GM18909 (cell line): ENCODE measurements at regions not wholly inside any gene's neighbourhood (a gene's known extent, or its start where the extent isn't known, plus 50 kb on each side); places are given as distances from the start of the nearest gene placed in this dataset.
"Not testable (repeated sequence)": the region's sequence is repeated elsewhere in the genome, so short reads cannot be mapped to it uniquely, and the experiment has no call there.

Experiments used
- ATAC-seq: cut with Tn5 transposase; IDR thresholded peaks from one replicate; pipeline ENCODE4 v1.9.1; 2021; ENCODE audit warnings: mild to moderate bottlenecking; ENCODE audit not compliant: unreplicated experiment, poor library complexity

GRCh38 chrX:124232523-124233201 is 99.8 kb upstream of the TEX13D start:
- ATAC-seq: peak; percentile 81

- ATAC-seq: no peak
Observed at GRCh38 chrX:124234348-124234747, 98.1 kb upstream of the TEX13D start.

- no peak for ATAC-seq
Observed at GRCh38 chrX:124238268-124238667, 94.2 kb upstream of the TEX13D start.

DNA sequence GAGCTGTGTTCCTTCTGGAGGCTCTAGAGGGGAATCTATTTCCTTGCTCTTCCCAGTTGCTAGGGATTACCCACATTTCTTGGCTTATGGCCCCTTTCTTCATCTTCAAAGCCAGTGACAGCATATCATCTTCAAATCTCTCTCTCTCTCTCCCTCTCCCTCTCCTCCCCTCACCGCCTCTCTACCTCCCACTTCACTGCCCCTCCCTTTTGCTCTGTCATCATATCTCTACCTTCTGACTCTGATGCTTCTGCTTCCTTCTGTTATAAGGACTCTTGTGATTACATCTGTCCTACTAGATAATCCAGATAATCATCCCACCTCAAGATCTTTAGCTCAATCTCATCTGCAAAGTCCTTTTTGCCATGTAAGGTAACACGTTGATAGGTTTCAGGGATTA is 93.1 kb upstream of the TEX13D start:
- peak; percentile 41 for ATAC-seq

GRCh38 chrX:124239911-124240310 is 92.5 kb upstream of the TEX13D start:
- peak; percentile 95 for ATAC-seq

DNA sequence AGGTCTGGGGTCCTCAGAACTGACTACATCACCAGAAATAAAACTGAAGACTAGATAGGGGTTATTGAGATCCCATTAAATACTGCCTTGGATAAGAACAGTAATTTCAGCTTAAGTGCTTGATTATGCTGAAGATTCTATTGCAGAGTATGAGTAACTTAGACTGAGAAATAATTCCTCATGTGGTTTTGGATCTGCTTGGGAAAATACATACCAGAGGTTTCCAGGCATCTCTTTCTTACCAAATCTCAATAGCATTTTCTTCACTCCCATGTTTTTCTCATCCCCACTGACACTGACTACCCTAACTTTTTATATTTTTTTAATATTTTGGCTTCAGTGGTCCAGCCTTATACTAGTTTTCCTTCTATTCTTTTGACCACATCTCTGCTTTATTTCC is 92.0 kb upstream of the TEX13D start:
- peak; percentile 11 for ATAC-seq

- no peak for ATAC-seq
Observed at GRCh38 chrX:124242131-124242530, 90.3 kb upstream of the TEX13D start.

- peak; percentile 69 for ATAC-seq
Observed at GRCh38 chrX:124249345-124249744, 83.1 kb upstream of the TEX13D start.

GRCh38 chrX:124250835-124251437 is 81.5 kb upstream of the TEX13D start:
- ATAC-seq: no peak

GRCh38 chrX:124254611-124255010 is 77.8 kb upstream of the TEX13D start:
- no peak for ATAC-seq

DNA sequence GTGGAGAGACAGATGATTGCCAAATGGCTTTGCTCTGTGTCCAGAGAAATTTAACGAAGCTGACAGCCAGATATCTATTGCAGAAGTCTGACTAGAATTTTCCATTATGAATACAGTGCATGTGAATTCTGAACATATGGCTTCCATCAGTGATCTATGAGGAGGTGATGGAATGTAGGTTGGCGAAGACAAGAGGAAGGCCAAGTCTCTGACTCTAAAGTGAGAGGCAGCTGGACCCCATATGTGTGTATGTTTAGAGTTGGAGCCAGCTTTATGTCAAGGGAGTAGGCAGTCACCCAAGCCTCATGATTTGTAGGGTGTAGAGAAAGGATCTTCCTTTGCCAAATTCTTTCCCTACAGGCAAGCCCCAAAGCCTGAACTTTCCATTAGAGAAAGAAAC is 76.2 kb upstream of the TEX13D start:
- no peak for ATAC-seq

DNA sequence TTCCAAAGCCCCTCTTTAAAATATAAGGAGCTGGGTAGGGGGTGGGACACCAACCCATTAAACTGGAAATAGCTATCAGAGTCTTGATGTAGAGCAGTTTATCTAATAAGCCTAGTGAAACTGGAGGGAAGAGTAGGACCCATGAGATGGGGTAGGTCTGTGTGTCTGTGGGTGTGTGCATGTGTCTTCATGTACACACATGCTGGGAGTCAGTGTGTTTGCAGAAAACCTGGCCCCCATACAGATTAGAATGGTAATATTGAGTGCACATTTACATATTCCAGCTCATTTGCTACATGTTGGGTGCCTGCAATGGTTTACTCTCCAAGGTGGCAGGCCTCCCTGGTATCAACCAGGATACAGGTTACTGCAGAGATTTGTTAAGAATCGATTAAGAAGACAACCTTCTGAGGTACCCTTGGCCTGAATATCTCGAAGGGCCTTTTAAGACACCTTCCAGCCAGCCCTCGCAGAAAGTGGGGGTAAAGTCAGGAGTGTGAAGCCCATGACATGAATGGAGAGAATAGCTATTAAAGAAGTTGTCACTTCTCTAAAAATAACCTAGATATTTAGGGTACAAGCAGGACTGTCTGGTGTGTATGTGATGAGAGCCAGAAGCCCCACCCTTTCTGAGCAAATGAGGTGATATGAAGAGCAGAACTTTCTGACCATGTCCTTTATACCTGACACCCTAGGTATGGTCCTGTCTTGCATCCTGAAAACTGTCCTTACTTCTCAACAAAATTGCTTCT is 75.7 kb upstream of the TEX13D start:
- no peak for ATAC-seq

- ATAC-seq: no peak
Observed at GRCh38 chrX:124257924-124258702, 74.3 kb upstream of the TEX13D start.

DNA sequence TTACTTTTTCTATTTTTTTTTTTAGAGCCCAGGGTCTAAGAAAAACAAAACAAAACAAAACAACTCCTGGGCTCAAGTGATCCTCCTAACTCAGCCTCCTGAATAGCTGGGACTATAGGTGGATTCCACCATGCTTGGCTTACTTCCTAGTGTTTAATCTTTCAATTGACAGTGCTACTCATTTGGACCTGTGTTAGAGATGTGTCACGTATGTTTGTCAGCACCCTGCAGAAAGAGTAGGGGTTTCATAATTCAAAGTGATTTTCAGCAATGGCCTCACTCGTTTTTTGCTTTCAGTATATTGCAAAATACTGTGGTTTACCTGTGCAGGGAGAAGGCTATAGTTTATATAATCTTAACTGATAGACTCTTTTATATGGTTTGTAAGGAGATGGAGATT is 71.6 kb upstream of the TEX13D start:
- ATAC-seq: no peak

- ATAC-seq: no peak
Observed at GRCh38 chrX:124263743-124264142, 68.7 kb upstream of the TEX13D start.

GRCh38 chrX:124268099-124268498 is 64.4 kb upstream of the TEX13D start:
- no peak for ATAC-seq

DNA sequence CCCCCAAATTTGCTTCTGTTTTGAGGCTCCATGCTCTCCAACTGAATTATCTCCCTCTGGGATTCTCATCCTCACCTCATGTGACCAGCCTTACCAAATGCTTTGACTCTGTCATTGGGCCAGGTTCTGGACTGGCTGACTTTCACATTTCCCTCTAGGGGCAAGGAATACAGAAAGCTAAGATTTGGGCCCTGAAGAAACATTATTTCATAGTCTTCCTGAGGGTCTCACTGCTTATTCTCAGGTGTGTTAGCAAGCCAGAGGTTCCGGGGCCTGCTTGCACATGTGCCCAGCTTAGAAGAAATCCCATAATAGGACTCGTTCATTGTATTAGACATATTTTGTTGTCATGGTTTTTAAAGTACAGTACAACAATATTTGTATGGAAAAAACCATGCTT is 62.6 kb upstream of the TEX13D start:
- ATAC-seq: no peak

DNA sequence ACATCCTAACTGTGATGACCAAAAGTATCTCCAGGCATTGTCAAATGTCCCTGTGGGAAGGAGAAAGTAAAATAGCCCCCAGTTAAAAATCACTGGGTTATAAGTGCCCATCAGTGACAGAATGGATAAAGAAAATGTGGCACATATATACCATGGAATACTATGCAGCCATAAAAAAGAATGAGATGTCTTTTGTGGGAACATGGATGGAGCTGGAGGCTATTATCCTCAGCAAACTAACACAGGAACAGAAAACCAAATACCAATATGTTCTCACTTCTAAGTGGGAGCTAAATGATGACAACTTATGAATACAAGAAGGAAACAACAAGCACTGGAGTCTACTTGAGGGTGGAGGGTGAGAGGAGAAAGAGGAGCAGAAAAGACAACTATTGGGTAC is 60.9 kb upstream of the TEX13D start:
- not testable (repeated sequence) for ATAC-seq

DNA sequence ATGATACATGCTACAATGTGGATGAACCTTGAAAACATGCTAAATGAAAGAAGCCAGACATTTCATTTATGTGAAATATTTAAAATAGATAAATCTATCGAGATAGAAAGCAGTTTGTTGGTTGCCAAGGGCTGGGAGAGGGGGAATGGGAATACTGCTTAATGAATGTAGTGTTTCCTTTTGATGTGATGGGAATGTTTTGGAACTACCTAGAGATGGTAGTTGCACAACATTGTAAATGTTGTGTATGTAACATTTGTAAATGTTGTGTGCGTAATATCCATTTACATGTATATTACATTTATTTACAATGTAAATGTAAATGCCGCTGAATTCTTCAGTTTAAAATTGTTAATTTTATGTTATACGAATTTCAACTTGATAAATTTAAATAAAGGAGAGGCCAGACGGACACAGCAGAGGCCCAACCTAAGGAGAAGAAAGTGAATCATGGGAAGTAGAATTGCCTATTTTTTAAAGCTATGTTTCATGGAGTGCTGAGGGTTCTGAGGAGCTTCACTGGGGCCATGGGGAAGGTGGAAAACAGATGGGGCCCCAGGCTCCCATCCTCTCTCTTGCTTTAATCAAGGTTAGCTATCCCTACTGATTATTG is 60.0 kb upstream of the TEX13D start:
- no peak for ATAC-seq

- ATAC-seq: no peak
Observed at GRCh38 chrX:124274438-124275181, 57.9 kb upstream of the TEX13D start.
